ENCODE measurements at regions not wholly inside any gene's neighbourhood (a gene's known extent, or its start where the extent isn't known, plus 50 kb on each side); places are given as distances from the start of the nearest gene placed in this dataset.

DNA sequence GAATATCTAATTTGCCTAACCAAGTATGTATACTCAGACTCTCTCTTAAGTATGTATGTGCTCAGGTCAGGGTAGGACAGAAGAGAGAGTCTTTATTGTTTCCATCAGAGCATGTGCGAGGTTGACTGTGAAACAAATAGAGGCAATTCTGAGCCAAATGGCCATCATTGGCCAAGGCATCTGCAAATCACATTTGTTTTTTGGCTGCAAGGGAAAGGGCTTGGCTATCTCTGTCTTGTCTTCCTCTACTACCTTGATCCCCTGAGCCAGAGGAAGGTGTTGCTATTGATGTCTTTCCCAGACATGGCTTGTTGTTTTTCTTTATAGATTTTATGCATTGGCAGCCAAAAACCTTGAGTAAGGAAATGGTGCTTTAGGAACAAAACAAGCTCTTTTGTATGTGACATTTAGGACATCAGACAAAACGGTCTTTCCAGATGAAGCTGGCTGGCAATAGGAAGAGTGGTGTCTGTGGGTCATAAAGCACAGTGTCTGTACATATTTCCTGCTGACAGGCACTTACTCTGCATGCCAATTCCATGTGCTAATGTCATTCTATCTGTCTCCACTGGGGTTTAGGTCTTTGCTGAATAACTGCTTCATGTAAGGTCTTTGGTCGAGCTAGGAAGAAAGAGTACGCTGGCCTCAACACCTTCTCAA is 163.3 kb downstream of the BRINP2 start (continued):
- TF ChIP-seq, protein P1, sequence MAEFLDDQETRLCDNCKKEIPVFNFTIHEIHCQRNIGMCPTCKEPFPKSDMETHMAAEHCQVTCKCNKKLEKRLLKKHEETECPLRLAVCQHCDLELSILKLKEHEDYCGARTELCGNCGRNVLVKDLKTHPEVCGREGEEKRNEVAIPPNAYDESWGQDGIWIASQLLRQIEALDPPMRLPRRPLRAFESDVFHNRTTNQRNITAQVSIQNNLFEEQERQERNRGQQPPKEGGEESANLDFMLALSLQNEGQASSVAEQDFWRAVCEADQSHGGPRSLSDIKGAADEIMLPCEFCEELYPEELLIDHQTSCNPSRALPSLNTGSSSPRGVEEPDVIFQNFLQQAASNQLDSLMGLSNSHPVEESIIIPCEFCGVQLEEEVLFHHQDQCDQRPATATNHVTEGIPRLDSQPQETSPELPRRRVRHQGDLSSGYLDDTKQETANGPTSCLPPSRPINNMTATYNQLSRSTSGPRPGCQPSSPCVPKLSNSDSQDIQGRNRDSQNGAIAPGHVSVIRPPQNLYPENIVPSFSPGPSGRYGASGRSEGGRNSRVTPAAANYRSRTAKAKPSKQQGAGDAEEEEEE (CRISPR knock-in tag; IDR thresholded peaks at IDR 0.05; ENCODE audit: borderline replicate concordance) = no peak
- no peak for TF ChIP-seq ZNF558 (CRISPR knock-in tag; IDR thresholded peaks at IDR 0.05; ENCODE audit: borderline replicate concordance)

Data from HepG2 (cell line).